Adrenal gland (tissue), 5 donors: ENCODE measurements at regions not wholly inside any gene's neighbourhood (a gene's known extent, or its start where the extent isn't known, plus 50 kb on each side); places are given as distances from the start of the nearest gene placed in this dataset.
"Not testable (repeated sequence)": the region's sequence is repeated elsewhere in the genome, so short reads cannot be mapped to it uniquely, and the experiment has no call there.

ENCODE experiments used
- POLR2A ChIP-seq, 2 donors: fragments of 450-650 bp; IDR thresholded peaks; one replicate each; pipeline ENCODE4 v1.6.1; 2017; ENCODE audit warnings: antibody characterized with exemption in 2 of 2, mild to moderate bottlenecking in 2 of 2, moderate library complexity in 1 of 2
- TF ChIP-seq, protein P1 (sequence below), 6 experiments: fragments of 450-650 bp in 4 of 6; fragments of 200-600 bp in 2 of 6; sonication (generic) in 1 of 6; IDR thresholded peaks; 1 replicate in 5 of 6; 2 replicates in 1 of 6; pipeline versions ENCODE4 v1.5.1 to v1.8.0; 2016 to 2021; ENCODE audit warnings: antibody characterized with exemption in 6 of 6, mild to moderate bottlenecking in 2 of 6, moderate library complexity in 1 of 6
- donor health status: DM: no; HTN: no; CAD: no.

DNA sequence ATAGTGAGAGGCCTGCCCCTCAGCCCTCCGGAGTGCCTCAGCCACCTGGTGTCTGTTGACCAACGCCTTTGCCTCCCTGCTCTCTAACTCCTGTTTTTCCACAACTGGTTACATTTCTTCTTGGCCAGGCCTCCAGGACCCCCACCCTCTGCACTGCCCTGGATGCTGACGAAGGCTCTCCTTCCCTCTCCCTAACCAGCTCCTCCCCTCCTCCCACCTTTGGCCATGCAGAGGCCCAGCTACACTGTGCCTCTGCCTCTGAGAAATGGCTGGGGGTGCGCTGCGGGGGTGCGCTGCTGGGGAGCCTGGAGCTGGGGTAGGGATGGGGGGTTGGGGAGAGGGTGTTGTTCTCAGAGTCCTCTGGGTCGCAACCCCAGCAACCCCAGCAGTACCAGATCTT lies 57.3 kb downstream of the PROP1 start:
- TF ChIP-seq, protein P1, sequence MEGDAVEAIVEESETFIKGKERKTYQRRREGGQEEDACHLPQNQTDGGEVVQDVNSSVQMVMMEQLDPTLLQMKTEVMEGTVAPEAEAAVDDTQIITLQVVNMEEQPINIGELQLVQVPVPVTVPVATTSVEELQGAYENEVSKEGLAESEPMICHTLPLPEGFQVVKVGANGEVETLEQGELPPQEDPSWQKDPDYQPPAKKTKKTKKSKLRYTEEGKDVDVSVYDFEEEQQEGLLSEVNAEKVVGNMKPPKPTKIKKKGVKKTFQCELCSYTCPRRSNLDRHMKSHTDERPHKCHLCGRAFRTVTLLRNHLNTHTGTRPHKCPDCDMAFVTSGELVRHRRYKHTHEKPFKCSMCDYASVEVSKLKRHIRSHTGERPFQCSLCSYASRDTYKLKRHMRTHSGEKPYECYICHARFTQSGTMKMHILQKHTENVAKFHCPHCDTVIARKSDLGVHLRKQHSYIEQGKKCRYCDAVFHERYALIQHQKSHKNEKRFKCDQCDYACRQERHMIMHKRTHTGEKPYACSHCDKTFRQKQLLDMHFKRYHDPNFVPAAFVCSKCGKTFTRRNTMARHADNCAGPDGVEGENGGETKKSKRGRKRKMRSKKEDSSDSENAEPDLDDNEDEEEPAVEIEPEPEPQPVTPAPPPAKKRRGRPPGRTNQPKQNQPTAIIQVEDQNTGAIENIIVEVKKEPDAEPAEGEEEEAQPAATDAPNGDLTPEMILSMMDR (IDR thresholded peaks at IDR 0.05) = not testable (repeated sequence)
- TF ChIP-seq POLR2A (IDR thresholded peaks at IDR 0.05) = not testable (repeated sequence)
